ENCODE measurements at regions not wholly inside any gene's neighbourhood (a gene's known extent, or its start where the extent isn't known, plus 50 kb on each side); places are given as distances from the start of the nearest gene placed in this dataset.

GRCh38 chr5:18159331-18159730 lies 525.1 kb downstream of the TAF11L14 start:
- no peaks in the 10 kb centered on the region for H3K36me3 Mint-ChIP-seq (ENCODE audit: insufficient read depth)
- peaks cover 15% of the 10 kb centered on the region for H3K9me3 Mint-ChIP-seq (ENCODE audit: low read depth)
- H3K27me3 Mint-ChIP-seq: no peaks in the 10 kb centered on the region
- H3K4me3 Mint-ChIP-seq (ENCODE audit: low read depth): no peak overlapping the region
- no peaks in the 10 kb centered on the region for H3K4me1 Mint-ChIP-seq (ENCODE audit: low read depth)
- H3K27ac Mint-ChIP-seq: no peak overlapping the region
- no peak for DNase-seq (ENCODE audit: low spot score, unreplicated experiment)
- no peak for TF ChIP-seq CTCF (IDR thresholded peaks at IDR 0.05; ENCODE audit: unreplicated experiment)

GRCh38 chr5:18171684-18172083 lies 537.4 kb downstream of the TAF11L14 start:
- H3K9me3 Mint-ChIP-seq (ENCODE audit: low read depth): peaks cover 16% of the 10 kb centered on the region
- TF ChIP-seq CTCF (IDR thresholded peaks at IDR 0.05; ENCODE audit: unreplicated experiment): no peak
- H3K27ac Mint-ChIP-seq: no peak overlapping the region
- H3K36me3 Mint-ChIP-seq (ENCODE audit: insufficient read depth): no peaks in the 10 kb centered on the region
- H3K4me1 Mint-ChIP-seq (ENCODE audit: low read depth): no peaks in the 10 kb centered on the region
- H3K4me3 Mint-ChIP-seq (ENCODE audit: low read depth): no peak overlapping the region
- H3K27me3 Mint-ChIP-seq: no peaks in the 10 kb centered on the region
- no peak for DNase-seq (ENCODE audit: low spot score, unreplicated experiment)

- TF ChIP-seq CTCF (IDR thresholded peaks at IDR 0.05; ENCODE audit: unreplicated experiment): no peak
- H3K27me3 Mint-ChIP-seq: no peaks in the 10 kb centered on the region
- peaks cover 9% of the 10 kb centered on the region for H3K9me3 Mint-ChIP-seq (ENCODE audit: low read depth)
- H3K4me1 Mint-ChIP-seq (ENCODE audit: low read depth): no peaks in the 10 kb centered on the region
- DNase-seq (ENCODE audit: low spot score, unreplicated experiment): no peak
- H3K27ac Mint-ChIP-seq: no peak overlapping the region
- no peak overlapping the region for H3K4me3 Mint-ChIP-seq (ENCODE audit: low read depth)
- no peaks in the 10 kb centered on the region for H3K36me3 Mint-ChIP-seq (ENCODE audit: insufficient read depth)
These were observed 545.3 kb downstream of the TAF11L14 start for GRCh38 chr5:18179579-18179978.

- H3K36me3 Mint-ChIP-seq (ENCODE audit: insufficient read depth): no peaks in the 10 kb centered on the region
- H3K9me3 Mint-ChIP-seq (ENCODE audit: low read depth): peaks cover 10% of the 10 kb centered on the region
- no peak overlapping the region for H3K4me3 Mint-ChIP-seq (ENCODE audit: low read depth)
- H3K4me1 Mint-ChIP-seq (ENCODE audit: low read depth): no peaks in the 10 kb centered on the region
- no peak for DNase-seq (ENCODE audit: low spot score, unreplicated experiment)
- H3K27ac Mint-ChIP-seq: no peak overlapping the region
- H3K27me3 Mint-ChIP-seq: no peaks in the 10 kb centered on the region
- no peak for TF ChIP-seq CTCF (IDR thresholded peaks at IDR 0.05; ENCODE audit: unreplicated experiment)
These were observed 547.3 kb downstream of the TAF11L14 start for GRCh38 chr5:18181575-18181974.

DNA sequence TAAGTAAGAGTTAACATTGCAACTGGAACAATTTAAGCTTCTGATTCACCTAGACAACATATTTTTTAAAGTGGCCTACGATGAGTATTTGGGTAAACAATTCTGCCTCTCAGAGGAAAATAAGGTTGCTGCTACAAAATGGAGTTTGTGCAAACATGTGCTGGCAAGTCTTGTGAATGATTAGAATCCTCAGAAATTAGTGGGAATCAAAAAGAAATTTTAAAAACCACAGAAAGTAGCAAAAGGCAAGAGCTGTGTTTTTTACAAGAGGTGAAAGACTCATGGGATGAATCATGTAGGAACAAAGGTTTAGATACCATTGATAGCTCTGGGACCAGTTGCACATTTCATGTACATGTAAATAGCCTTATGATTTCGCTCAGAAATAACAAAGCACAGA lies 561.6 kb downstream of the TAF11L14 start:
- Mint-ChIP-seq H3K27ac (no peak overlapping the region), H3K36me3 (ENCODE audit: insufficient read depth) (peaks cover 3% of the 10 kb centered on the region), H3K4me1 (ENCODE audit: low read depth) (no peaks in the 10 kb centered on the region), H3K4me3 (ENCODE audit: low read depth) (no peak overlapping the region), H3K9me3 (ENCODE audit: low read depth) (peaks cover 20% of the 10 kb centered on the region), H3K27me3 (no peaks in the 10 kb centered on the region)
- TF ChIP-seq CTCF (IDR thresholded peaks at IDR 0.05; ENCODE audit: unreplicated experiment): no peak
- DNase-seq (ENCODE audit: low spot score, unreplicated experiment): no peak

Measured in progenitor cell of endocrine pancreas (in vitro differentiated cells).